Kidney glomerular epithelial cell (primary cell): ENCODE measurements at regions not wholly inside any gene's neighbourhood (a gene's known extent, or its start where the extent isn't known, plus 50 kb on each side); places are given as distances from the start of the nearest gene placed in this dataset.
"Not testable (repeated sequence)": the region's sequence is repeated elsewhere in the genome, so short reads cannot be mapped to it uniquely, and the experiment has no call there.

Experiments used
- DNase-seq: peaks from one replicate; lab custom pipeline; 2025; lab: John Stamatoyannopoulos, UW

- no peak for DNase-seq
Observed at GRCh38 chr4:67332627-67333026, 212.7 kb downstream of the CENPC start.

GRCh38 chr4:67328393-67328792 is 216.9 kb downstream of the CENPC start:
- DNase-seq = no peak

GRCh38 chr4:67328018-67328278 is 217.4 kb downstream of the CENPC start:
- DNase-seq = no peak

GRCh38 chr4:67327245-67328017 is 217.9 kb downstream of the CENPC start:
- peak; percentile 59 for DNase-seq

GRCh38 chr4:67325791-67326190 is 219.5 kb downstream of the CENPC start:
- no peak for DNase-seq

- no peak for DNase-seq
Observed at GRCh38 chr4:67320645-67321044, 224.7 kb downstream of the CENPC start.

GRCh38 chr4:67319607-67320006 is 225.7 kb downstream of the CENPC start:
- DNase-seq = not testable (repeated sequence)

- DNase-seq = not testable (repeated sequence)
Observed at GRCh38 chr4:67300497-67301185, 244.7 kb downstream of the CENPC start.

- no peak for DNase-seq
Observed at GRCh38 chr4:67292636-67293035, 252.7 kb downstream of the CENPC start.

GRCh38 chr4:67292045-67292444 is 253.3 kb downstream of the CENPC start:
- no peak for DNase-seq

- no peak for DNase-seq
Observed at GRCh38 chr4:67291644-67292043, 253.7 kb downstream of the CENPC start.

GRCh38 chr4:67288964-67289363 is 256.3 kb downstream of the CENPC start:
- no peak for DNase-seq

GRCh38 chr4:67286724-67287123 is 258.6 kb downstream of the CENPC start:
- DNase-seq = no peak

- no peak for DNase-seq
Observed at GRCh38 chr4:67282749-67283148, 262.6 kb downstream of the CENPC start.

GRCh38 chr4:67275179-67275750 is 270.0 kb downstream of the CENPC start:
- DNase-seq = no peak

- not testable (repeated sequence) for DNase-seq
Observed at GRCh38 chr4:67274671-67275070, 270.6 kb downstream of the CENPC start.

- no peak for DNase-seq
Observed at GRCh38 chr4:67273666-67274065, 271.6 kb downstream of the CENPC start.

GRCh38 chr4:67261971-67262370 is 283.3 kb downstream of the CENPC start:
- no peak for DNase-seq

- no peak for DNase-seq
Observed at GRCh38 chr4:67256388-67257043, 288.8 kb downstream of the CENPC start.

- DNase-seq = no peak
Observed at GRCh38 chr4:67250131-67250896, 295.0 kb downstream of the CENPC start.

GRCh38 chr4:67236788-67237187 is 308.5 kb downstream of the CENPC start:
- no peak for DNase-seq

GRCh38 chr4:67236318-67236717 is 309.0 kb downstream of the CENPC start:
- DNase-seq = no peak
